HPDE6-E6E7 (cell line): ENCODE measurements at regions not wholly inside any gene's neighbourhood (a gene's known extent, or its start where the extent isn't known, plus 50 kb on each side); places are given as distances from the start of the nearest gene placed in this dataset.
"Not testable (repeated sequence)": the region's sequence is repeated elsewhere in the genome, so short reads cannot be mapped to it uniquely, and the experiment has no call there.

Source experiments
- DNase-seq: peaks from one replicate; pipeline ENCODE4 v3.0.0; 2011; ENCODE audit warnings: missing footprints; ENCODE audit errors: extremely low spot score

DNA sequence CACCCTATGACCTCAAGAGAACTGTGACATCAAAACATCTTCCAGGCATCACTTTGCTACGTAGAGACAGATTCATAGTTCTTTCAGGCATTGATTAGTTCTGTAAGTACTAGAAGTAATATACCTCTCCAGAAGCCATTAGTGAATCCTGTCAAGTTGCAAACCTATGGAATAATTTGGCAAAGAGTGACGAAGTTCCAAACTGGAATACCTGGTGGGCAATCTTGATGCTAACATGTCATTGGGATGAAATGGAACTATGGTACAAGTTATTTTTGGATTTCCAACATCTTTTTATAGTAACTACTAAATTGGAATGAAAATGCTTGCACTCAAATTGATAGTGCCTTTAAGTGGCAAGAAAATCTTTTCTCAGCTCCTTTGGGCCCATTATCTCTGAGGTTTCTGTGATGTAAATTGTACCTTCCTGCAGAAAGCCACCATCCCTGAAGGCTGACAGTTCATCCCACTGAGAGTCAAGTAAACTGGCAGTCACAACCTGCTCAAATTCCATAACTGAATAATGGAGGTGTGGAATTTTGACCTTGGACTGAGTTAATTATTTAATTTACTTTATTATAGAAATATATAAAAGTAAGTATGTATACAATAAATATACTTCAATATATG lies 435.5 kb downstream of the DTWD2 start:
- DNase-seq: no peak

- DNase-seq: no peak
These were observed 436.2 kb downstream of the DTWD2 start for GRCh38 chr5:118552146-118552545.

DNA sequence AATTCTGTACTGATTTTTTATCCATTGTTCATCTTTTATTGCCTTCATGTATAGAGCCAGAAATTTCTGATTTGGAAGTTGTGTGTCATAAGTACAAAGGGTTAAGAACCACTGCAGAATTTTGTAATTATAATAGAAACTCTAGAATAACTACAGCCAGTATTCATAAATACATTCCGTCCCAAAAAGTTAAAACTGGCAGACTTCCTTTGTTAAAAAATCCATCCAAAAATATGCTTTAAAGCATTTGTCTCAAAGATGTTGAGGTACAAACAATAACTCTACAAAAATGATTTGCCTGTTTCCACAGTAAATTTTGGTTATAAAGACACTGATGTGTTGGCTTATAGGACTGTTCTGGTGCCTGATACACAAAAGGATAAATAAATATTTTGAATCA lies 436.6 kb downstream of the DTWD2 start:
- DNase-seq: no peak

DNA sequence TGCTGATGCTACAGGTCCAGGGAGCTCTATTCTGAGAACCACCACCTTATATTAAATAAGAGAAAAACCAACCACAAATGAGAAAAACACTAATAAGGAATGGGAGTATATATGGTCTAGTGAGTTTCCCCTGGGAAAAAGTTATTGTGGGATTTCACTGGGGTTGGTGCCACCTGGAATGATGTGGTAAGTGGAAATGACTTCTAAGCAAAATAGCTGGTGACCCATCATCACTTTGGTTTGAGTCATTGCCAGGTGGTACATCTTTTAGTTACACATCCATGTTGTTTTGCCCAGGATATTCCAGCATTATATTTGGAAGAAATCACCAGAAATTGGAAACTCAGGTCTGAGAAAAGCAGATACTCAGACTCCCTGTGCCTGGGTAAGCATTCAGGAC lies 437.3 kb downstream of the DTWD2 start:
- no peak for DNase-seq

DNA sequence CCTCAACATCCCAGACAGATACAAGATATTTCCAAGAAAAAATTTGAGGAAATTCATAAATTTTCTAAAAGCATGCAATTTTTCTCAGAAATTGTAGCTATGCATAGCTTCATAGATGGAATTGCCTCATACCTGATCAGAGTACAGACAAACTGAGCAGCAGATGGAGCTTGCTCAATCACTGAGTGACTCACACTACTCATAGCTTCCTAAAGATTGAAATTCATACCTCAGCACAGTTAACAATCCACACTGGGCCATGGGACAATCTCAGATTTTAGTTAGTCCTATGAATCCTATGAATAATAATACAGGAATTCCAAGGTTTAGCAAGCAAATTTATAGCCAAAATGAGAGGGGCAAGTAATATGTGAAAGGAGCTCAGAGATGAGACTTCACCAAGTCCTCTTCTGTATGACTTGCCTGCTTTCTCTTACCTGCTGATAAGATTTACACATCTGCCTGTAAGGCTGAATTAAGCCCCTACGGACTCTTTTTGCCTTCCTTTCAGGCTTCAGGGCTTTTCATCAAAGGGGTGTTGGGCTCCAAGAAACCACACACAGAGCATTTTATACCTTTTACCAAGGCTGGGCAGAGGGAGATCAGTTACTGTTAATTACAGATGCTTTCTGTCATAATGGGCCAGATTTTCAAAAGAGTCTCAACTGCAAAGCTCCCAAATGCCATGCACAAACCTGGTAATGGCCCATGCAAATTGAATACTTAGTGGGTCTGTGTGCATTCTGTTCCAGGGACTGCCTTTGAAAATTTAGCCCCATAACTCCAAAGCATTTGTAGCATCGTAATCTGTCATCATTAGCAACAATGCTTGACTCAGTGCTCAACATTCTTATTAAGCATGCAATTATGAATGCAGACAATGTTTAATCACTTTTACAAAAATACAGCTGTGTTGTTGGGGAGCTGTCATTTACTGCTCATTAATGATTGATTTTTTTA lies 439.3 kb downstream of the DTWD2 start:
- DNase-seq: no peak

GRCh38 chr5:118545470-118545869 lies 442.9 kb downstream of the DTWD2 start:
- DNase-seq: no peak

DNA sequence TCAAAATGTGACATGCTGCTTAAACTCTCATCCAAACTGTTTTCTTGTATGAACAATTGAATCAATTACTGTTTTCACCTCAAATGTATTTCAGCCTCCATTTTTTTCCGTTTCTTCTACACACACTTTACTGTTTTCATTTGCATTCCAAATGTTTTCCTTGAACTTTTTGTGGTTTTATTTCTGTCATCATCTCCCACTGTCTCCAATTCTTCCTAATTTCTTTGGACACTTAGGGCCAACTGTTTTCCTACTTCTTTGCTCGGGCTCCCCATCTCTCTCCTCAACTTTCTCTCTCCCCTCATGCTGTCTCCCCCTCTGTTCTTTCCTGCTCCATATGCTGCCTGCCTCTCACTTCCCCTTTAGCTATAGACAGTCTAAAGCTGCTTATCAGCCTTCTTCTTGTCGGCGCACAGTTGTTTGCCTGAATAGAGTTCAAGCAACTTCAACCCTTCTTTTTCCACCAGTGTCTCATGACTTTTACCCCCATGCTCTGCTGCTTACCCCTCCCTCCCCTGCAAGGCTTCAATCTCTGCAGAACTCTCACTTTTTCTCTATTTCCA lies 443.4 kb downstream of the DTWD2 start:
- no peak for DNase-seq

DNA sequence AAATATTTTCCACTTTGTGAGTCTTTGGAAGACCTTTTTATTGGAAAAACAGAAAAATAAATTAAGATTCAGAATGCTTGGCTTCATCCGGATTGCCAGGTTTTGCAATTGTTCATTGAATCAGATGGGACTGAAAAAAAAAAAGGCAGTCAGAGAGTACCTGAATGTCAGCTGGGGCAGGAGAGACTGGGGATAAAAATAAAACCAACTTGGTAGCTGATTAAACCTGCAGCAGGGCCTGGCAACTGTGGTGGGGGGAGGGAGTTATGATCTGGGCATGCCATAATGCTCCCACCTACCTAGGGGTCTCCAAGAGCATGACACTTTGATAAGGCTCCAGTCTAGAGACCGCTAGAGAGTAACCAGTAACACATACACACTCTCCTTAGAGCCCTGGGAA lies 454.4 kb downstream of the DTWD2 start:
- DNase-seq: no peak

DNA sequence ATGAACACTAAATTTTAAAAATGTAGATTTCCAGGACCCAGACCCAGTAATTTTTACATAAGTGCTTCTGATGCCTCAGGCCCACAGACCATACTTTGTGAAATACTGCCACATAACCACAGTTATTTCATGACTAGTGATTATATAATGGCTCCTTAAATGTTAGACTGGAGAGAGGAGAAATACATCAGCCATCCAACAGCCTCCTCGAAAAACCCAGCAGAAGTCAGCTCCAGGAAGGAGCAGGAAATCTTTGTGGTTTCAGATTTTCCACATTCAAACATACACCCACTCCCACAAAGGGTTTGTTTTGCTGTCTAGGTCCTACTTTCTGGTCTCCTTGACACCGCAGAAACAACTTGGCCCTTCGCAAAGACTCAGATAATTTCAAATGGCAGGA lies 455.2 kb downstream of the DTWD2 start:
- DNase-seq: no peak

GRCh38 chr5:118531276-118531675 lies 457.1 kb downstream of the DTWD2 start:
- DNase-seq: no peak

GRCh38 chr5:118529361-118530144 lies 458.8 kb downstream of the DTWD2 start:
- no peak for DNase-seq

DNA sequence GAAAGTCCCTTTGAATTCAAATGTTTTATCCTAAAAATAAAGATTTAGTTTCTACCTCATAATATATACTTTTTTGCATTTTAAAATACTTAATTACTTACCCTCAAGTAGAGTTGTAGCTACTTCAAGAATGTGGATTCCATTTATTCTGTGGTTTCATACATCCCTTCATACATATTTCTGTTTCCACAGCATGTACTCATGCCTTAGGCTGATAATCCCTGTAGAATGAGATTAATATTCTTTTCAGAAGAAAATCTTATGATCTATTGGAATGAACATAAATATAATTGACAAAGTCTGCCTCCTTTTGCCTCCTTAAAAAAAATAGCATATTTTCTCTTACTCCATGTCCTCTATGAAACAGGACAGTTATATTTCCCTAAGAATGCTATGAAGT lies 465.7 kb downstream of the DTWD2 start:
- no peak for DNase-seq

DNA sequence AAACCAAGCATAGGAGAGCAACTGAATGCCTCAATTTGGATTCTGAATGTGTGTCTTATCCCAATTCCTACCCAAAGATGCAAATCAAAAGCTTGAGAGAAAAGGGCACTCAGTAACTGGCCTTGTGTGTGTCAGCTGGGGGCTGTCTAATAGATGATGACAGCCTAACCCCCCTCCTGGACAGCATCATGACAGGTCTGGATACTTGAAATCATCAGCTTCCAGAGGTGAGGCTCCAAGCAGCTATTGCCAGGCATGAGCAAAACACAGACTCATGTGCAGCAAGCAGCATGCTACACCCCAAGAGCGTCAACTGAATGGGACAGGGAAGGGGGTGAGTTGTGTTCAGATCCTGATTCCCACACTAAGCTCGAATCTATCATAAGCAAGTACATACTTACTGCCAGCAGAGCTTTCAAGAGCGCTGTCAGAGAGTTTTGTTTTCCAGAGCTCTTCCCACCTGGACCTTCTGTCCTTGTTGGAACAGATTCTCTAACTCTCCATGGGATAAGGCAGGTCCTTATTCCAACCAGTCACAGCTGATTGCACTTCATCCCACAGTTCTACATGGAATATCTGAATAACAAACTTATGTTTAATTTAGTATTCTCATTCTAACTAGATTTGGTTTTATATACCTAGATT lies 467.5 kb downstream of the DTWD2 start:
- DNase-seq: no peak

DNA sequence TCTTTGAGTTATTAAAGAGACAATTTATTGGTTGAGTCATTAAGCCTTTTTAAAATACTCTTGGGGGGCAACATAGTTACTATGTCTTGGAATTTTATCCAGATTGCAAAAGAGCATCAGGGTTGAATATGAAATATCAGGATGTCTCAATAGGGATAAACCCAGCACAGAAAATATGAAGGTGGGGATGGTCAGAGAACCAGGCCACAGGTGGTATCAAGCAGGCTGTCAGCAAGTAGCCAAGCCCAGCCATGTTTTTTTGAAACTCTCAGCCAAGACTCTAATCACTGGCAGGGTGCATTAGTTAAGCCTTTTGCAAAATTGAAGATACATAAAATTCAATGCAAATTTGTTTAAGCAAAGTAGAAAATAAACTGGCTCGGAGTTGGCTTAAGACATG lies 468.9 kb downstream of the DTWD2 start:
- DNase-seq: no peak

DNA sequence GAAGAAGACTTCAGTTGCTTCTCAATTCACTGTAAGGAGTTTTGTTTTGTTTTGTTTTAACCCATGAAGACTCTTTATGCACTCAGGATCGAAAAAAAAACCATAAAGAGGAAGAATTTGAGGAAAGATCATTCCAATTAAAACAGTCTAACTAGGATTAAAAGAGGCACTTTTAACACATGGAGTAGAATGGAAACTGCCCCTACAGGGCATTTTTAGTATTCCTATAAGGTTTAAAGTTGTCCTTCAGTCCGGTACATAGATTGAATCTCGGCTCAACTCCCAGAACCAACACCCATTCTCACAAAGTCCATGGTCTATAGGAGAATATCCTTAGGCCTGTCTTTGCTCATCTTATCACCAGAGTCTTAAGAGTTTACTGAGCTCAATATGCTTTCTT lies 469.6 kb downstream of the DTWD2 start:
- no peak for DNase-seq

GRCh38 chr5:118511846-118512245 lies 476.5 kb downstream of the DTWD2 start:
- DNase-seq: no peak

- no peak for DNase-seq
These were observed 482.0 kb downstream of the DTWD2 start for GRCh38 chr5:118506217-118506852.

DNA sequence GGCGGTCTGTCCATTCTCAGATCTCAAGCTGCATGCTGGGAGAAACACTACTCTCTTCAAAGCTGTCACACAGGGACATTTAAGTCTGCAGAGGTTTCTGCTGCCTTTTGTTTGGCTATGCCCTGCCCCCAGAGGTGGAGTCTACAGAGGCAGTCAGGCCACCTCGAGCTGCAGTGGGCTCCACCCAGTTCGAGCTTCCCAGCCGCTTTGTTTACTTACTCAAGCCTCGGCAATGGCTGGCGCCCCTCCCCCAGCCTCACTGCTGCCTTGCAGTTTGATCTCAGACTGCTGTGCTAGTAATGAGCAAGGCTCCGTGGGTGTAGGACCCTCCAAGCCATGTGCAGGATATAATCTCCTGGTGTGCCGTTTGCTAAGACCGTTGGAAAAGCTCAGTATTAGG lies 486.1 kb downstream of the DTWD2 start:
- not testable (repeated sequence) for DNase-seq

DNA sequence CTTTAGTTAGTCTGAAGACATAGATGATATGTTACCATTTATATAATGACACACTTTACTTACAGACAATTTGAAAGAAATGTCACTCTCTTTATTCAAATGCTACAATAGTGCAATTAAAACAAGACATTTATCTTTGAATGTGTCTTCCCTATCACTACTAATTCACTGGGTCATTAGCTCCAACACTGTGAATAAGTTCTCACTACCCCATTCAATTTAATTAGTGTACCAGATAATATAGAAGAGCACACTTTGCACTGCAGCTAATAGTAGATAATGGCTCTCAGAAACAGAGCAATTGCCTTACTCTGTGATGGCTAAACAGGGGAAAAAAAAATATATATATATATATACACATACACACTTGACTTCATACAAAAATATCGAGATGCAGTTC lies 497.0 kb downstream of the DTWD2 start:
- no peak for DNase-seq

DNA sequence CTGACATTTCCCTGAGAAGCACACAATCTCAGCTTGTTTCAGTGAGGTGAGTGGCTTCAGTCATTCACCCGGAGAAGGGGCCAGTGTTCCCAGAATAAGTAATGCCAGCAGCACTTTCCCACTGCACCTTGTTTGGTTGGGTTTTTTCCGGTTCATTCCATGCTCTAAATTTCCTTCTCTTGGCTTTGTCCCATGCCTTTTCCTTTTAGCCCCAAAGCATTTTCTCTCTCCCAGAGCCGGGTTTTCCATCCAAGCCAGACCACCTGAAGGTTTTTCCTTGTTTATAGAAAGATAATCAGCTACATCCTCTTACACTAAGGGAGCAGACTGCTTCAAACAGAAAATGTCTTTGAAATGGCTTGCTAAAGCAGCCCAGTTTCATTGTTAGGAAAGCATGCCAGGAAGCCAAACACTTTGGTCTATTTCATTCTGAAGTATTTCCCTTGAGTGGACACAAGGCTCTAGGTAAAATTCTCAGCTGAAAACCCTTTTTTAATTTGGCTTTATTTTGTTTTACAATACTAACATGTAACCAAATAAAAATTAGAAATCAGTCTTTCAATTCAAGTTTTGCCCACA lies 501.6 kb downstream of the DTWD2 start:
- no peak for DNase-seq

GRCh38 chr5:118479285-118479684 lies 509.1 kb downstream of the DTWD2 start:
- DNase-seq: no peak
